ENCODE measurements at regions not wholly inside any gene's neighbourhood (a gene's known extent, or its start where the extent isn't known, plus 50 kb on each side); places are given as distances from the start of the nearest gene placed in this dataset.

DNA sequence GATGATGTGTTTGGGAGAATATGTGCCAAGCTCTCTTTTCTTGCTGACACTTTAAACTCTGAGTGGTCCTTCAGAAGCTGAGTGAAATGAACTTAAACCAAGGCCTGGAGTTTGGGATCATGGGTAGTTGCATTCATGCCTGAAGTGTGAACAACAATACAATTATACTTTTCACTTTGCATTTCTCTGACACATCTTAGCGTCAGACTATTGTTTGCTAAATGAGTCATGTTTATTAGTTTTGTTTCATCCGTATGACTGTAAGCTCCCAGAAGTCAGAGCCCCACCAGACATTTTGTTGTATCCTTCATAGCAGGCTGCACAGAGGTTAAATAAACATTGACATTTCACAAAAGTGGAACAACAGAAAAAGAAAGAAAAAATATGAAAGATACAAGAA, 542.6 kb downstream of the TUSC7 start:
- TF ChIP-seq, protein P1, sequence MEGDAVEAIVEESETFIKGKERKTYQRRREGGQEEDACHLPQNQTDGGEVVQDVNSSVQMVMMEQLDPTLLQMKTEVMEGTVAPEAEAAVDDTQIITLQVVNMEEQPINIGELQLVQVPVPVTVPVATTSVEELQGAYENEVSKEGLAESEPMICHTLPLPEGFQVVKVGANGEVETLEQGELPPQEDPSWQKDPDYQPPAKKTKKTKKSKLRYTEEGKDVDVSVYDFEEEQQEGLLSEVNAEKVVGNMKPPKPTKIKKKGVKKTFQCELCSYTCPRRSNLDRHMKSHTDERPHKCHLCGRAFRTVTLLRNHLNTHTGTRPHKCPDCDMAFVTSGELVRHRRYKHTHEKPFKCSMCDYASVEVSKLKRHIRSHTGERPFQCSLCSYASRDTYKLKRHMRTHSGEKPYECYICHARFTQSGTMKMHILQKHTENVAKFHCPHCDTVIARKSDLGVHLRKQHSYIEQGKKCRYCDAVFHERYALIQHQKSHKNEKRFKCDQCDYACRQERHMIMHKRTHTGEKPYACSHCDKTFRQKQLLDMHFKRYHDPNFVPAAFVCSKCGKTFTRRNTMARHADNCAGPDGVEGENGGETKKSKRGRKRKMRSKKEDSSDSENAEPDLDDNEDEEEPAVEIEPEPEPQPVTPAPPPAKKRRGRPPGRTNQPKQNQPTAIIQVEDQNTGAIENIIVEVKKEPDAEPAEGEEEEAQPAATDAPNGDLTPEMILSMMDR (IDR thresholded peaks at IDR 0.05), result no peak
- TF ChIP-seq POLR2AphosphoS5 (IDR thresholded peaks at IDR 0.05), result no peak
- no peak for TF ChIP-seq POLR2A (IDR thresholded peaks at IDR 0.05)
